NCI-H446 treated with DMSO at 0.1 percent for 48 hours (cell line): ENCODE measurements at regions not wholly inside any gene's neighbourhood (a gene's known extent, or its start where the extent isn't known, plus 50 kb on each side); places are given as distances from the start of the nearest gene placed in this dataset.

Experiments used
- DNase-seq: peaks from one replicate; lab custom pipeline; 2025; lab: John Stamatoyannopoulos, UW

DNA sequence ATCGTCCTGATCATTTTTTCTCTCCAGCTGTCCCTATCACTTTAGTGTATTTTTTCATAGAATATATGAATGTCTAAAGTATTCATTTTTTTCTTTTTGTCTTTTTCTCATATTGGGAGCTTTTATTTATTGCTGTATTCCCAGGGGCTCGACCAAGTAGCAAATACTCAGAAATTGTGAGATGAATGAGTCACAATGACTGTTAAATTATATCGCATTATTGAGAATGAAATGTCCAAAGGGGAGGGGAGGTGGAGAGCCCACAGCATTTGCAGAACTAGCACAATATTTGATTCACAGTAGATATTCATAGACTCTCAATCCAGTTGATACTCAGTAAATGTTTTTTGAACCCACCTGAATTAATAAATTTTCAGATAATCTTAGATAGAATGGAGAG is 543.6 kb upstream of the FAM241A start:
- no peak for DNase-seq

GRCh38 chr4:111602848-111603247 is 542.4 kb upstream of the FAM241A start:
- DNase-seq: no peak

DNA sequence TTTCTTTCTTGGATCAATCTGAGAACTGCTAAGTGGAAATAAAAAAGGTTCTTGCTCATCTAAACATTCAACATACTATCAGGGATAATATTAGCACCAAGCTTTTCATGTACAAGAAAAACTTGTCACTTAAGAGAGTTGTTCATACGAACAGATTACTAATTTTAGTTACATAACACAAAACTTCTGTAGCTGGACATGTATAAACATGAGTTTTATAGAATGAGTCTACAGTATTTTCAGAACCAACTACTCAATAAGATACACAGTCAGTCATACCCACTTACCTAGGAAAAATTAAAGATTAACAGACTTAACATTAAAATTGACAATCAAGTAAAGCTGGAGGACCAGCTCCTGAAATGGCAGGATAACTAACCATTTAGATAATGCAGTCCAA is 540.1 kb upstream of the FAM241A start:
- DNase-seq: no peak

DNA sequence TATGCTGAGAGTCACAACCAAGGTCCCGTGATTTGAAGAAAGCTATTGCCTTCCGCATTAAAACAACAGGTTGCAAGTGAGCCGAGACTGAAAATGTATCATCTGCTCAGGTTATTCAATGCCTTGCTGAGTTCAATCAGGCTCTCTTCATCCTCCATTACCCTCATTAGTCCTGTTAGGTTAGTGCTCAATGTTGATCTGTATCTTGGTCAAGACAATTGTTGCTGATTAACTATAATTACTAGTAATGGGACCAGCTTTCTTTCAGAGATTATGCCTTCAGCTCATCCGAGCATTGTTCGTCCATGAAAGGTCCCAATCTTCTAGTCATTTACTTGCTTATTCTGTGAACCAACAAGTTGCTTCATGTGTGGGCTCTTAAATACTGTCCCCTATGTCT is 534.6 kb upstream of the FAM241A start:
- DNase-seq: no peak

GRCh38 chr4:111618908-111619307 is 526.3 kb upstream of the FAM241A start:
- no peak for DNase-seq

- DNase-seq: no peak
Measured at GRCh38 chr4:111628437-111628836, 516.8 kb upstream of the FAM241A start.

- DNase-seq: peak; percentile 58
Measured at GRCh38 chr4:111630705-111631104, 514.5 kb upstream of the FAM241A start.

DNA sequence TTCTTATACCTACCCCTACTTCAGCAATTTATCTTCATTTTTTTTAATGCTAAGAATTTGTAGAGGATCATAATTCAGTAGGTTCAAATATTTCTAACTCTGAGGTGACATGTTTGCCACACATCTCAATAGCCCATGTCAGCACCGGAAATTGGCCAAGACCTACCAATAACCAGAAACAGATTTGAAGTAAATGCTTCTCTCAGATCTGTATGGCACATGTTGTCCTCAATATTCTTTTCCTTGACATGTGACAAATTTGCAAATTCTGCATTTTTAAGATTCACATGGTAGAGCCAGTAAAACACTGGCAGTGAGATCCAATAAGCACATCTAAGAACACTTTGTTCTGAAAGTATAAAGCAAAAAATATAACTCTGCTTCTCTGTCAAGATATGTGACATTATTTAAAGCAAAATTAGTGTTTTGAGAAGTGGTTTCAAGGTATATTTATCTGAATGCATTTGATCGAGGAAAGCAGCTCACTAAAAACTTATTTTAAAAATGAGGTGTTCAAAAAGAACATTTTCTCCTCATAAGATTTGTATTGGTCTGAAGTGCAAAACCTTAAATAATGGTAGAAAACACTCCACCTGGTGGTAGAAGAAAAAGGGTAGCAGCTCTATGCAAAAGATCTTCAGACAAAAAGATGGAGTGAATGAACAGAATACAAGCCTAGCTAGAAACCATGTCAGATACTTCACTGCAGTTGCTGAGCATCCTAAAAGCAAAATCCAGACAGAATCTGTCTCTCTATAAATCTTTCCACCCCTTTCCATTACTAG is 513.8 kb upstream of the FAM241A start:
- no peak for DNase-seq

- no peak for DNase-seq
Measured at GRCh38 chr4:111632641-111633151, 512.6 kb upstream of the FAM241A start.

- DNase-seq: no peak
Measured at GRCh38 chr4:111633663-111634266, 511.5 kb upstream of the FAM241A start.

GRCh38 chr4:111635646-111636045 is 509.6 kb upstream of the FAM241A start:
- no peak for DNase-seq

- DNase-seq: no peak
Measured at GRCh38 chr4:111636961-111637585, 508.2 kb upstream of the FAM241A start.

DNA sequence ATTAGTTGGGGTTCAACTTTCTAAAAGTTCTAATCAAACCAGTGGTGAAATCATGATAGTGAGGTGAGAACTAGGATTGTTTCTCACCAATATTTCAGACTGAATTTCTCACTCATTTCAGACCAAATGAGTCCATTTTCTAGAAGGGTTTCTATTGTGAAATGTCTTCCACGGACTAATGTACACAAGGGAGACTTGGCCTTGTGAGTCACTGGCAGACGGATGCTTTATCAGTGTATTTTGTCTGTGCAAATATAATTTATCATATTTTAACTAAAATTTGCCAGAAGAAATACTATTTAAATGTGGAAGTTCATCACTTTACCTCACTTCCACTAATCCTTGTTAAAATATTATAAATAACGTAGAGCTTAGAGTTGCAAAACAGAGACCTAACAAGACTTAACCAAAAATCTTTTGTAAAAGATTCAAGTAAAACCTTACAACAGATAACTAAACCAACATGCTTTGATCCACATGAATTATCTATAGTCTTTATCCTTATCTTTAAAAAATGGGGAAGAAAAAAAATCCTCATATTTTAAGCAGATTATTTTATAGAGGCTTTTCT is 506.0 kb upstream of the FAM241A start:
- no peak for DNase-seq

DNA sequence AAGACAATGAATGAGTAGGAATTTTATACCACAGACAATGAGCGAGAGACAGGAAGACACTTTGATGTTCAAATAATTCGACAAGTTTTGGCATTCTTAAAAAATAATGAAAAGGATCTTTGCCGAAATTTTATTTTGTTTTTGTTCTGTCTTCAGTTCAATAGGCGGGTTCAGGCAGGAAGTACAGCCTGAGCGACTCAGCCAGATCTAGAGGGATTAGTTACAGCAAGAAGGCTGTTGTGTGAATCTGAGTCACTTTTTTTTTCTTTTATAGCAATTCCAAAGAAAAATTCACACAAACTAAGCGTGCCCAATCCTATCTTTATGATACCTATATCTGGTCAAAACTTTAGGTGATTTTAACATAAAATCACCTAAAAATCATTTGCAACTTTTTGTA is 505.4 kb upstream of the FAM241A start:
- no peak for DNase-seq

DNA sequence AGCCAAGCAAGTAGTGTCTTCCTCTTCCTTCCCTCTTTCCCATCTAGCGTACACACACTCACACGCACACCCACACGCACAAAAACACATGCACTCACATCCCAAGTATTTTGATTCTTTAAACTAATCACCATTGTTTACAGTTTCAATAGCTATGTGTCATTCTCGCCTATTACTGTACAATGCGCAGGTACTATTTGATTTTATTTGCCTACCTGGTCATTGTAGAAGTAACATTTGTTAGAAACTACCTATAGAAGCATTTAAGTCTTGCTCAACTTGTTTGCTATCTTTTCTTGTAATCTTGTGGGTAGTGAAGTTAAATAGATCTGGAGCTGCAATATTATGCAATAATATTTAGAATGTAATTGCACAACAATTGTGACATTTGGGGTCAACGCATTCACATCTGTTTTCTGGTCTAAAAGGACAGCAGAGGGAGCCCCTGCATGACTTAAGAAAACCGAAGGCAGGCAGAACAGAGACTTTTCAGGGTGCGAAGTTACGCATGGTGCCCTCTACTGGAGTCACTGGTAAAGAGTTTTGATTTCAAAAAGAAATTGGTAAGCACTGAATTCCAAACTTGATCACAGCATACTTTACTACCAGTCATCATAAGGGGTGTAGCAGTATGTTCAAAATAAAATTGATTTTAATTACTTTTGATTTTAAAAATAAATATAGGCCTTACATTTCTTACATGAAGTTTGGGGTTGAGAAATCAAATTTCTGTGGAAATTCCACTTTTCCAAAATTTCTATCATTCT is 503.3 kb upstream of the FAM241A start:
- peak; percentile 39 for DNase-seq

- no peak for DNase-seq
Measured at GRCh38 chr4:111648056-111648455, 497.2 kb upstream of the FAM241A start.

GRCh38 chr4:111649308-111649707 is 495.9 kb upstream of the FAM241A start:
- DNase-seq: no peak

GRCh38 chr4:111650146-111650545 is 495.1 kb upstream of the FAM241A start:
- no peak for DNase-seq

DNA sequence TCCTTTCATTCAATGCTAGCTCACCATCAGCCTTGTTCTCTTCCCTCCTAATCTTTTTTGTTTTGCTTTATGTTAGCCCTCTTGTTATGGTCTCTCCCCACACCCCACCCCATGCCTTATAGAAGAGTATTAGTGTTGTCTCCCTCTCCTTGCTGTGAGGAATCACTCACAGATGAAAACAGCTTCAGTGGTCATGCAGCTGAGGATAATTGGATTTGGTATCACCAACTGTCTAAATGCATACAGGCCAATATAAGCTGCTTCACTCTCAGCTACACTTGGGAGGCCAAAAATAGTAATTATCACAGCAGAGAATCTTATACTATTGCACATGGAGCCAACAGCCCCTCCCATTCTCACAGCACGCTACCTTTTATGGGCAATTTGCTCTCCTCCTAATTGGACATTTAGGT is 494.6 kb upstream of the FAM241A start:
- no peak for DNase-seq

- no peak for DNase-seq
Measured at GRCh38 chr4:111652236-111652635, 493.0 kb upstream of the FAM241A start.

DNA sequence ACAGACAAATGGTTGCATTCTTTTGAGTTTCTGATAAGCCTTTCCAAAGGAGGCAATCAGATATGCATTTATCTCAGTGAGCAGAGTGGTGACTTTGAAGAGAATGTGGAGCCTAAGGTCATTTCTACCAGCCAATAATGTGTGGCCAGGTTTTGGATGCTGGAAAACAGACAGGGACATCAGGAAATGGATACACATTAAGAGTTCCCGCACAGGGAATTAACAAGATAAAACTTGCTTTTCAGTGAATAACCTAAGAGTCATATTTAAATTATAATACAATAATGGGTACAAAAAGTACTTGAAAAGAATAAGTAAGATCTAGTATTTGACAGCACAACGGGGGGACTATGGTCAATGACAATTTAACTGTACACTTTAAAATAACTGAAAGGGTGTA is 492.3 kb upstream of the FAM241A start:
- no peak for DNase-seq

DNA sequence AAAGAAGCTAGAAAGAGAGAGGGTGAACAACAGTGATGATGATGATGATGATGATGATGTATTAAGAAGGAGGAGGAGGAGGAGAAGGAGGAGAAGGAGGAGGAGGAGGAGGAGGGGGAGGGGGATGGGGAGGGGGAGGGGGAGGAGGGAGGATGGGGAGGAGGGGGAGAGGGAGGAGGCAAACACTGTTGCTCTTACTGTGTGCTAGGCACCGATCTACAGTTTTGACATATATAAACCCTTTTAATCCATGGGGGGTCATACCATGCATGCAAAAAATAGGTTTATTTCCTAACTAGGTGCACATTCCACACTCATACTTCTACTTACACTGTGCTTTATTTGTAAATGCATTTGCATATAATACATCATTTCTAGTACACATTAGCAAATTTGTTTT is 482.8 kb upstream of the FAM241A start:
- DNase-seq: no peak
